ENCODE measurements at regions not wholly inside any gene's neighbourhood (a gene's known extent, or its start where the extent isn't known, plus 50 kb on each side); places are given as distances from the start of the nearest gene placed in this dataset.

- no peak overlapping the region for H3K4me3 ChIP-seq (ENCODE audit: low read depth in 1 of 3, low read length in 3 of 3)
- no peaks in the 10 kb centered on the region for H3K36me3 ChIP-seq (ENCODE audit: control insufficient read depth in 4 of 4, insufficient read depth in 3 of 4, low read depth in 1 of 4, low read length in 3 of 4)
- H3K9me3 ChIP-seq (ENCODE audit: control insufficient read depth in 4 of 4, low read length in 3 of 4) = no peaks in the 10 kb centered on the region
- H3K27ac ChIP-seq (ENCODE audit: low read depth in 1 of 2, low read length in 2 of 2) = no peak overlapping the region
- H3K27me3 ChIP-seq (ENCODE audit: control insufficient read depth in 4 of 4, insufficient read depth in 4 of 4, low read length in 3 of 4) = peaks cover 0 to 3% (median 0%) of the 10 kb centered on the region in 4 donors
- no peak for DNase-seq (ENCODE audit: low spot score)
- TF ChIP-seq TAF1 (conservative IDR thresholded peaks at IDR 0.05) = no peak
- no peak for TF ChIP-seq FOXA1 (IDR thresholded peaks at IDR 0.05)
- no peak for TF ChIP-seq CTCF (IDR thresholded peaks at IDR 0.05; ENCODE audit: low read depth, low read length, missing input control)
- TF ChIP-seq EGR1 (IDR thresholded peaks at IDR 0.05; ENCODE audit: low read depth in 2 of 2) = no peak
- TF ChIP-seq GABPA (IDR thresholded peaks at IDR 0.05 in 1 of 2, conservative IDR thresholded peaks at IDR 0.05 in 1 of 2) = no peak
- no peak for TF ChIP-seq MAX (IDR thresholded peaks at IDR 0.05)
- no peak for TF ChIP-seq JUND (IDR thresholded peaks at IDR 0.05)
- TF ChIP-seq NR2F2 (IDR thresholded peaks at IDR 0.05) = no peak
- TF ChIP-seq, protein P1, sequence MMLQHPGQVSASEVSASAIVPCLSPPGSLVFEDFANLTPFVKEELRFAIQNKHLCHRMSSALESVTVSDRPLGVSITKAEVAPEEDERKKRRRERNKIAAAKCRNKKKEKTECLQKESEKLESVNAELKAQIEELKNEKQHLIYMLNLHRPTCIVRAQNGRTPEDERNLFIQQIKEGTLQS (IDR thresholded peaks at IDR 0.05) = no peak
- TF ChIP-seq, protein P2, sequence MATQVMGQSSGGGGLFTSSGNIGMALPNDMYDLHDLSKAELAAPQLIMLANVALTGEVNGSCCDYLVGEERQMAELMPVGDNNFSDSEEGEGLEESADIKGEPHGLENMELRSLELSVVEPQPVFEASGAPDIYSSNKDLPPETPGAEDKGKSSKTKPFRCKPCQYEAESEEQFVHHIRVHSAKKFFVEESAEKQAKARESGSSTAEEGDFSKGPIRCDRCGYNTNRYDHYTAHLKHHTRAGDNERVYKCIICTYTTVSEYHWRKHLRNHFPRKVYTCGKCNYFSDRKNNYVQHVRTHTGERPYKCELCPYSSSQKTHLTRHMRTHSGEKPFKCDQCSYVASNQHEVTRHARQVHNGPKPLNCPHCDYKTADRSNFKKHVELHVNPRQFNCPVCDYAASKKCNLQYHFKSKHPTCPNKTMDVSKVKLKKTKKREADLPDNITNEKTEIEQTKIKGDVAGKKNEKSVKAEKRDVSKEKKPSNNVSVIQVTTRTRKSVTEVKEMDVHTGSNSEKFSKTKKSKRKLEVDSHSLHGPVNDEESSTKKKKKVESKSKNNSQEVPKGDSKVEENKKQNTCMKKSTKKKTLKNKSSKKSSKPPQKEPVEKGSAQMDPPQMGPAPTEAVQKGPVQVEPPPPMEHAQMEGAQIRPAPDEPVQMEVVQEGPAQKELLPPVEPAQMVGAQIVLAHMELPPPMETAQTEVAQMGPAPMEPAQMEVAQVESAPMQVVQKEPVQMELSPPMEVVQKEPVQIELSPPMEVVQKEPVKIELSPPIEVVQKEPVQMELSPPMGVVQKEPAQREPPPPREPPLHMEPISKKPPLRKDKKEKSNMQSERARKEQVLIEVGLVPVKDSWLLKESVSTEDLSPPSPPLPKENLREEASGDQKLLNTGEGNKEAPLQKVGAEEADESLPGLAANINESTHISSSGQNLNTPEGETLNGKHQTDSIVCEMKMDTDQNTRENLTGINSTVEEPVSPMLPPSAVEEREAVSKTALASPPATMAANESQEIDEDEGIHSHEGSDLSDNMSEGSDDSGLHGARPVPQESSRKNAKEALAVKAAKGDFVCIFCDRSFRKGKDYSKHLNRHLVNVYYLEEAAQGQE (IDR thresholded peaks at IDR 0.05) = no peak
- no peak for TF ChIP-seq HNF4A (conservative IDR thresholded peaks at IDR 0.05)
- H3K9ac ChIP-seq (ENCODE audit: low read depth in 1 of 2, low read length in 2 of 2) = no peak overlapping the region
- WGBS = 92% methylated on average over 1 of the region's 1 CpG
- no peaks in the 10 kb centered on the region for H3K4me1 ChIP-seq (ENCODE audit: control insufficient read depth in 4 of 4, insufficient read depth in 4 of 4, low read length in 3 of 4)
Observed at GRCh38 chr5:60439552-60439951, 260.4 kb downstream of the DEPDC1B start.

DNA sequence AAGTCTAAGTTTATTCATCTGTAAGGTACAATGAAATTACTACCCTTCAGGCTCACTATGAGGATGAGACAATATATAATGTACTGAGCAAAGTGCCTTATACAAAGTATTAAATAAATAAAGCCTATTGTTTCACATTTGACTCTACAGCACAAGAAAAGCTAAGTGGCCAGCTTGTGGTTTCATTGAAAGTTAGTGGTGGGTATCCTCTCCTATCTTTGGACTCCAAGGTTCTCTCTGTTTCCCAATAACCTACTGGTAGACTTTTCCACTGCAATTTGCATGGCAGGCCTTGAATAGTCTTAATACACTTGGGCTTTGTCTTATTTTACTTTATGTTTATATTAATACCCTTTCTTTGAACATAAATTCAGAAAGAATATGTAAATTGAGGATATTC is 262.7 kb downstream of the DEPDC1B start:
- H3K9me3 ChIP-seq (ENCODE audit: control insufficient read depth in 4 of 4, low read length in 3 of 4) = no peaks in the 10 kb centered on the region
- H3K9ac ChIP-seq (ENCODE audit: low read depth in 1 of 2, low read length in 2 of 2) = no peak overlapping the region
- no peaks in the 10 kb centered on the region for H3K4me1 ChIP-seq (ENCODE audit: control insufficient read depth in 4 of 4, insufficient read depth in 4 of 4, low read length in 3 of 4)
- TF ChIP-seq FOXA1 (IDR thresholded peaks at IDR 0.05) = no peak
- TF ChIP-seq, protein P1 (IDR thresholded peaks at IDR 0.05) = no peak
- TF ChIP-seq HNF4G (IDR thresholded peaks at IDR 0.05) = no peak
- TF ChIP-seq SP1 (IDR thresholded peaks at IDR 0.05) = no peak
- no peak for TF ChIP-seq YY1 (IDR thresholded peaks at IDR 0.05)
- TF ChIP-seq RAD21 (IDR thresholded peaks at IDR 0.05) = no peak
- TF ChIP-seq ZBTB33 (IDR thresholded peaks at IDR 0.05) = no peak
- TF ChIP-seq TAF1 (conservative IDR thresholded peaks at IDR 0.05) = no peak
- H3K4me3 ChIP-seq (ENCODE audit: low read depth in 1 of 3, low read length in 3 of 3) = no peak overlapping the region
- no peaks in the 10 kb centered on the region for H3K36me3 ChIP-seq (ENCODE audit: control insufficient read depth in 4 of 4, insufficient read depth in 3 of 4, low read depth in 1 of 4, low read length in 3 of 4)
- H3K27me3 ChIP-seq (ENCODE audit: control insufficient read depth in 4 of 4, insufficient read depth in 4 of 4, low read length in 3 of 4) = peaks cover 0 to 3% (median 0%) of the 10 kb centered on the region in 4 donors
- H3K27ac ChIP-seq (ENCODE audit: low read depth in 1 of 2, low read length in 2 of 2) = no peak overlapping the region
- no peak for DNase-seq (ENCODE audit: low spot score)

Data from liver (tissue), 8 donors.